H1 (cell line): ENCODE measurements at regions not wholly inside any gene's neighbourhood (a gene's known extent, or its start where the extent isn't known, plus 50 kb on each side); places are given as distances from the start of the nearest gene placed in this dataset.

Experiments
- CTCF ChIA-PET: fragments of 300-600 bp; sonication (Branson Sonifier 250); formaldehyde crosslinking; loops from one replicate; lab custom pipeline; 2021; ENCODE audit not compliant: partially characterized antibody; lab: Charles Lee
- POLR2A ChIA-PET: fragments of 300-600 bp; sonication (Branson Sonifier 250); formaldehyde crosslinking; loops from one replicate; lab custom pipeline; 2021; ENCODE audit warnings: inconsistent platforms; ENCODE audit not compliant: partially characterized antibody; lab: Charles Lee
- DNase-seq, 2 experiments: peaks; one replicate each; pipeline versions ENCODE4 v3.0.0 to v3.0.0-alpha.2; 2010 to 2022; ENCODE audit warnings: low spot score in 2 of 2, low read depth in 1 of 2, mixed read lengths in 1 of 2
- FAIRE-seq: peaks from 2 replicates; lab custom pipeline; 2011; peaks lifted over from hg19 to GRCh38; lab: Jason Lieb, UNC
- H2AFZ ChIP-seq: 2 replicates; pipeline ENCODE4 v1.8.1; 2012; ENCODE audit warnings: low read length, inconsistent platforms
- H2AK5ac ChIP-seq: 2 replicates; pipeline ENCODE4 v1.6.1; 2013; ENCODE audit warnings: low read depth, low read length
- H2BK120ac ChIP-seq: replicated peaks from 2 replicates; pipeline ENCODE3; 2013; ENCODE audit warnings: low read depth, low read length, inconsistent platforms
- H2BK12ac ChIP-seq: 2 replicates; pipeline ENCODE4 v1.6.1; 2013; ENCODE audit warnings: low read depth, low read length
- H2BK15ac ChIP-seq: 2 replicates; pipeline ENCODE4 v1.6.1; 2013; ENCODE audit warnings: low read length
- H2BK20ac ChIP-seq: 2 replicates; pipeline ENCODE4 v1.6.1; 2013; ENCODE audit warnings: low read length
- H2BK5ac ChIP-seq: 2 replicates; pipeline ENCODE4 v1.6.1; 2013; ENCODE audit warnings: low read depth, low read length
- H3K14ac ChIP-seq: 2 replicates; pipeline ENCODE4 v1.6.1; 2013; ENCODE audit warnings: inconsistent platforms; ENCODE audit not compliant: insufficient read length
- H3K18ac ChIP-seq: 2 replicates; pipeline ENCODE4 v1.6.1; 2013; ENCODE audit warnings: low read length; ENCODE audit errors: extremely low read depth
- H3K23ac ChIP-seq: 2 replicates; pipeline ENCODE4 v1.6.1; 2013; ENCODE audit warnings: inconsistent platforms; ENCODE audit not compliant: insufficient read length
- H3K23me2 ChIP-seq: 2 replicates; pipeline ENCODE4 v1.6.1; 2013; ENCODE audit warnings: low read depth, low read length
- H3K27ac ChIP-seq: 2 replicates; pipeline ENCODE4 v1.6.1; 2011; ENCODE audit warnings: low read depth, low read length, inconsistent platforms
- H3K27me3 ChIP-seq, 4 experiments: replicated peaks in 1 of 4; 1 replicate in 1 of 4; 2 replicates in 3 of 4; pipeline versions ENCODE4 v1.6.1 to v1.8.1; 2011 to 2013; ENCODE audit warnings: low read length in 3 of 4, mild to moderate bottlenecking in 3 of 4, inconsistent platforms in 2 of 4, mixed read lengths in 2 of 4, moderate library complexity in 1 of 4; ENCODE audit not compliant: control insufficient read depth in 3 of 4, insufficient read depth in 3 of 4; ENCODE audit errors: extremely low read depth in 1 of 4
- H3K36me3 ChIP-seq, 4 experiments: 2 replicates each; pipeline versions ENCODE4 v1.6.1 to v1.8.1; 2011 to 2013; ENCODE audit warnings: mild to moderate bottlenecking in 4 of 4, low read length in 3 of 4, moderate library complexity in 2 of 4, control low read depth in 1 of 4, inconsistent platforms in 1 of 4; ENCODE audit not compliant: insufficient read depth in 4 of 4, control insufficient read depth in 2 of 4
- H3K4ac ChIP-seq: replicated peaks from 2 replicates; pipeline ENCODE3; 2013; ENCODE audit warnings: low read length, low read depth, mixed read lengths, inconsistent platforms; ENCODE audit not compliant: insufficient read length
- H3K4me1 ChIP-seq, 4 experiments: replicated peaks in 1 of 4; 1 replicate in 1 of 4; 2 replicates in 3 of 4; pipeline versions ENCODE4 v1.6.1 to v1.8.1; 2011 to 2013; ENCODE audit warnings: low read length in 3 of 4, inconsistent platforms in 2 of 4, mixed read lengths in 1 of 4; ENCODE audit not compliant: insufficient read depth in 4 of 4, control insufficient read depth in 3 of 4
- H3K4me2 ChIP-seq, 2 experiments: 2 replicates each; pipeline versions ENCODE4 v1.6.1 to v1.8.1; 2011 to 2013; ENCODE audit warnings: low read depth in 2 of 2, low read length in 2 of 2, control low read depth in 1 of 2, inconsistent platforms in 1 of 2, mild to moderate bottlenecking in 1 of 2; ENCODE audit not compliant: insufficient read depth in 1 of 2
- H3K4me3 ChIP-seq, 4 experiments: fragments of 200-600, 300-600 bp in 1 of 4; sonication (generic), shearing (Covaris generic), sonication (Bioruptor Twin) in 1 of 4; 2 replicates each; pipeline versions ENCODE4 v1.5.1 to v1.8.1; 2011 to 2016; ENCODE audit warnings: low read length in 4 of 4, low read depth in 3 of 4, control low read depth in 2 of 4, inconsistent platforms in 2 of 4, mild to moderate bottlenecking in 2 of 4, mixed read lengths in 1 of 4, moderate library complexity in 1 of 4; ENCODE audit not compliant: insufficient read depth in 2 of 4; ENCODE audit errors: extremely low read depth in 1 of 4
- H3K56ac ChIP-seq: replicated peaks from 2 replicates; pipeline ENCODE3; 2013; ENCODE audit warnings: low read depth, mild to moderate bottlenecking, mixed read lengths, low read length, inconsistent platforms; ENCODE audit not compliant: insufficient read length
- H3K79me1 ChIP-seq: 2 replicates; pipeline ENCODE4 v1.6.1; 2013; ENCODE audit warnings: low read depth, low read length, control low read depth
- H3K79me2 ChIP-seq, 2 experiments: 2 replicates each; pipeline versions ENCODE4 v1.6.1 to v1.8.1; 2012 to 2013; ENCODE audit warnings: low read length in 2 of 2, mild to moderate bottlenecking in 2 of 2, inconsistent platforms in 1 of 2; ENCODE audit not compliant: insufficient read depth in 2 of 2, control insufficient read depth in 1 of 2
- H3K9ac ChIP-seq, 4 experiments: replicated peaks in 1 of 4; 1 replicate in 1 of 4; 2 replicates in 3 of 4; pipeline versions ENCODE4 v1.6.1 to v1.8.1; 2011 to 2013; ENCODE audit warnings: low read depth in 3 of 4, low read length in 3 of 4, control low read depth in 2 of 4, mild to moderate bottlenecking in 2 of 4, moderate library complexity in 2 of 4, inconsistent platforms in 1 of 4; ENCODE audit errors: extremely low read depth in 1 of 4
- H3K9me3 ChIP-seq, 2 experiments: 2 replicates each; pipeline versions ENCODE4 v1.6.1 to v1.8.1; 2012 to 2013; ENCODE audit warnings: mild to moderate bottlenecking in 2 of 2, moderate library complexity in 2 of 2, control low read depth in 1 of 2, inconsistent platforms in 1 of 2, low read depth in 1 of 2, low read length in 1 of 2, mixed read lengths in 1 of 2; ENCODE audit not compliant: insufficient read depth in 2 of 2
- H4K20me1 ChIP-seq, 2 experiments: replicated peaks in 1 of 2; 2 replicates each; pipeline versions ENCODE3 to v1.8.1; 2011 to 2013; ENCODE audit warnings: inconsistent platforms in 2 of 2, low read length in 2 of 2, mild to moderate bottlenecking in 1 of 2; ENCODE audit not compliant: insufficient read depth in 2 of 2, control insufficient read depth in 1 of 2
- H4K5ac ChIP-seq: 2 replicates; pipeline ENCODE4 v1.6.1; 2013; ENCODE audit warnings: low read length, low read depth, mixed read lengths, inconsistent platforms; ENCODE audit not compliant: insufficient read length
- H4K8ac ChIP-seq: 2 replicates; pipeline ENCODE4 v1.8.0; 2013; ENCODE audit warnings: mild to moderate bottlenecking, moderate library complexity, low read length, inconsistent platforms; ENCODE audit not compliant: insufficient read depth; ENCODE audit errors: extremely low read depth
- H4K91ac ChIP-seq: replicated peaks from 2 replicates; pipeline ENCODE3; 2013; ENCODE audit warnings: low read length, mixed read lengths, inconsistent platforms; ENCODE audit not compliant: insufficient read length
- BRCA1 ChIP-seq: IDR thresholded peaks from 2 replicates; pipeline ENCODE4 v1.6.1; 2012; ENCODE audit warnings: low read depth, low read length, improper control_type of control experiment
- CHD2 ChIP-seq: IDR thresholded peaks from 2 replicates; pipeline ENCODE4 v1.6.1; 2012; ENCODE audit warnings: low read length, improper control_type of control experiment
- CTBP2 ChIP-seq: IDR thresholded peaks from 2 replicates; pipeline ENCODE4 v1.7.0; 2011; ENCODE audit warnings: borderline replicate concordance, mild to moderate bottlenecking, moderate library complexity, mixed read lengths, low read length; ENCODE audit not compliant: insufficient read depth, insufficient read length
- EZH2 ChIP-seq: fragments of 200-600 bp; sonication (generic); IDR thresholded peaks from 2 replicates; pipeline ENCODE4 v1.7.1; 2012; ENCODE audit warnings: low read depth, mild to moderate bottlenecking, moderate library complexity, low read length, inconsistent platforms; ENCODE audit not compliant: severe bottlenecking
- HDAC2 ChIP-seq, 2 experiments: fragments of 300-600 bp in 1 of 2; sonication (generic) in 1 of 2; IDR thresholded peaks; 2 replicates each; pipeline ENCODE4 v1.6.1; 2011 to 2012; ENCODE audit warnings: low read depth in 2 of 2, low read length in 2 of 2, mild to moderate bottlenecking in 2 of 2, moderate library complexity in 2 of 2, borderline replicate concordance in 1 of 2, inconsistent platforms in 1 of 2
- RFX5 ChIP-seq: IDR thresholded peaks from 2 replicates; pipeline ENCODE4 v1.6.1; 2011; ENCODE audit warnings: low read depth, low read length, improper control_type of control experiment, borderline replicate concordance
- SAP30 ChIP-seq: fragments of 300-600 bp; sonication (generic); IDR thresholded peaks from 2 replicates; pipeline ENCODE4 v1.7.1; 2012; ENCODE audit warnings: low read length, moderate library complexity, mild to moderate bottlenecking, inconsistent platforms; ENCODE audit not compliant: insufficient read depth, insufficient replicate concordance
- SP1 ChIP-seq: IDR thresholded peaks from 2 replicates; pipeline ENCODE4 v1.6.1; 2011; ENCODE audit warnings: low read depth, low read length
- SP2 ChIP-seq: IDR thresholded peaks from 2 replicates; pipeline ENCODE4 v1.6.1; 2012; ENCODE audit warnings: mild to moderate bottlenecking, low read length, inconsistent platforms
- SUZ12 ChIP-seq: fragments of 200-600 bp; sonication (generic); IDR thresholded peaks from 2 replicates; pipeline ENCODE4 v1.6.1; 2012; ENCODE audit warnings: mild to moderate bottlenecking, inconsistent platforms, low read length, moderate library complexity, mixed read lengths
- TAF1 ChIP-seq: IDR thresholded peaks from 2 replicates; pipeline ENCODE4 v1.6.1; 2011; ENCODE audit warnings: mild to moderate bottlenecking, low read depth, low read length
- TAF7 ChIP-seq: optimal IDR thresholded peaks from 2 replicates; pipeline ENCODE3; 2011; ENCODE audit warnings: low read depth, mild to moderate bottlenecking, inconsistent platforms, low read length, moderate library complexity, borderline replicate concordance
- TEAD4 ChIP-seq: IDR thresholded peaks from 2 replicates; pipeline ENCODE4 v1.6.1; 2012; ENCODE audit warnings: low read depth, low read length, inconsistent platforms, mixed read lengths
- WGBS, 2 experiments: shearing (Covaris generic) in 1 of 2; methylation state at CpG; one replicate each; pipeline versions ENCODE4 v1.1.6 to v1.1.7; 2013 to 2015; ENCODE audit warnings: low lambda C conversion rate in 2 of 2, mixed read lengths in 2 of 2, inconsistent platforms in 1 of 2, low coverage in 1 of 2, missing lambda C conversion rate in 1 of 2; ENCODE audit not compliant: insufficient replicate concordance in 2 of 2, insufficient coverage in 1 of 2, insufficient read length in 1 of 2; ENCODE audit errors: extremely low coverage in 1 of 2, missing lambda C conversion rate in 1 of 2; 5-methylcytosine and 5-hydroxymethylcytosine counted together

- ChIA-PET POLR2A (interaction anchor here (0.6 to 0.7 kb wide), 2 partner anchors 15 to 61 kb away, joined by 3 to 4 read pairs; no protein-coding TSS in a partner anchor), CTCF (interaction anchor here (0.9 kb wide), 1 partner anchor 85 kb away, joined by 3 read pairs; no protein-coding TSS in a partner anchor)
- no peak overlapping the region for H3K56ac ChIP-seq
- H2BK12ac ChIP-seq: no peak overlapping the region
- no peak overlapping the region for H3K4me2 ChIP-seq
- H3K27me3 ChIP-seq: no peaks in the 10 kb centered on the region; a peak in 1 of 7 replicates
- H3K23me2 ChIP-seq: no peaks in the 10 kb centered on the region
- H3K79me1 ChIP-seq: no peaks in the 10 kb centered on the region
- FAIRE-seq (no peak), DNase-seq (no peak)
- no peak overlapping the region for H4K91ac ChIP-seq
- H3K4me3 ChIP-seq: no peak overlapping the region
- H3K9ac ChIP-seq: no peak overlapping the region
- H2BK15ac ChIP-seq: no peak overlapping the region
- H4K20me1 ChIP-seq: no peaks in the 10 kb centered on the region
- WGBS, 2 experiments: 93% methylated on average over 8 of the region's 8 CpGs; no CpG with 5 or more reads in 1 of the 2 experiments
- H2BK5ac ChIP-seq: no peak overlapping the region
- no peak overlapping the region for H2BK120ac ChIP-seq
- no peak overlapping the region for H3K4ac ChIP-seq
- no peak overlapping the region for H2AFZ ChIP-seq
- no peak overlapping the region for H3K18ac ChIP-seq
- no peak overlapping the region for H3K27ac ChIP-seq
- H3K23ac ChIP-seq: no peak overlapping the region
- H2AK5ac ChIP-seq: no peak overlapping the region
- no peak overlapping the region for H4K5ac ChIP-seq
- no peaks in the 10 kb centered on the region for H3K79me2 ChIP-seq
- H3K14ac ChIP-seq: no peak overlapping the region
- no peak overlapping the region for H2BK20ac ChIP-seq
- H4K8ac ChIP-seq: no peak overlapping the region
- H3K4me1 ChIP-seq: peaks cover under 1 to 7% (median 4%) of the 10 kb centered on the region in 4 experiments; a peak in 6 of 7 replicates
- H3K9me3 ChIP-seq: no peaks in the 10 kb centered on the region
- no peaks in the 10 kb centered on the region for H3K36me3 ChIP-seq
- TF ChIP-seq CHD2 (no peak), CTBP2 (no peak), HDAC2 (IDR thresholded peaks at IDR 0.05; ENCODE audit: borderline replicate concordance in 1 of 2, low read depth in 2 of 2, low read length in 2 of 2) (no peak), TAF1 (no peak), TEAD4 (no peak), SAP30 (no peak), RFX5 (no peak), EZH2 (no peak), SP1 (no peak), TAF7 (no peak), SUZ12 (no peak), SP2 (no peak), BRCA1 (no peak)
Measured at GRCh38 chr2:47232738-47233415, 56.6 kb upstream of the CALM2 start.
